ENCODE measurements at regions not wholly inside any gene's neighbourhood (a gene's known extent, or its start where the extent isn't known, plus 50 kb on each side); places are given as distances from the start of the nearest gene placed in this dataset.

DNA sequence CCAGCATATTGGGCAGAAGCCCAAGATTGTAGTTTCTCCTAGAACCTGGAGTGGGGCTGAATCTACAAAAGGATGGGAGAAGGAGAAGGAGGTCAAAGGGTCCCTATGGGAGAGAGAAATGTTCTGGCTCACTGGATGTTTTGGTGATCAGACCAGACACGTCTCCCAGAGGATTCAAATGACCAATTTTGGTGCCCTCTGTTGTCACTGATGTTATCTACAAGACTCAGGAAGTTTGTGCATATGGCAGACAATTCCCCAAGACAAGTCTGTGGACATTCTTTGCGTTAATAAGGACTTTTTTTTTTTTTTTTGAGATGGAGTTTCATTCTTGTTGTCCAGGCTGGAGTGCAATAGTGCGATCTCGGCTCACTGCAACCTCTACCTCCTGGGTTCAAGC lies 137.2 kb upstream of the SMARCA2 start:
- TF ChIP-seq, protein P1, sequence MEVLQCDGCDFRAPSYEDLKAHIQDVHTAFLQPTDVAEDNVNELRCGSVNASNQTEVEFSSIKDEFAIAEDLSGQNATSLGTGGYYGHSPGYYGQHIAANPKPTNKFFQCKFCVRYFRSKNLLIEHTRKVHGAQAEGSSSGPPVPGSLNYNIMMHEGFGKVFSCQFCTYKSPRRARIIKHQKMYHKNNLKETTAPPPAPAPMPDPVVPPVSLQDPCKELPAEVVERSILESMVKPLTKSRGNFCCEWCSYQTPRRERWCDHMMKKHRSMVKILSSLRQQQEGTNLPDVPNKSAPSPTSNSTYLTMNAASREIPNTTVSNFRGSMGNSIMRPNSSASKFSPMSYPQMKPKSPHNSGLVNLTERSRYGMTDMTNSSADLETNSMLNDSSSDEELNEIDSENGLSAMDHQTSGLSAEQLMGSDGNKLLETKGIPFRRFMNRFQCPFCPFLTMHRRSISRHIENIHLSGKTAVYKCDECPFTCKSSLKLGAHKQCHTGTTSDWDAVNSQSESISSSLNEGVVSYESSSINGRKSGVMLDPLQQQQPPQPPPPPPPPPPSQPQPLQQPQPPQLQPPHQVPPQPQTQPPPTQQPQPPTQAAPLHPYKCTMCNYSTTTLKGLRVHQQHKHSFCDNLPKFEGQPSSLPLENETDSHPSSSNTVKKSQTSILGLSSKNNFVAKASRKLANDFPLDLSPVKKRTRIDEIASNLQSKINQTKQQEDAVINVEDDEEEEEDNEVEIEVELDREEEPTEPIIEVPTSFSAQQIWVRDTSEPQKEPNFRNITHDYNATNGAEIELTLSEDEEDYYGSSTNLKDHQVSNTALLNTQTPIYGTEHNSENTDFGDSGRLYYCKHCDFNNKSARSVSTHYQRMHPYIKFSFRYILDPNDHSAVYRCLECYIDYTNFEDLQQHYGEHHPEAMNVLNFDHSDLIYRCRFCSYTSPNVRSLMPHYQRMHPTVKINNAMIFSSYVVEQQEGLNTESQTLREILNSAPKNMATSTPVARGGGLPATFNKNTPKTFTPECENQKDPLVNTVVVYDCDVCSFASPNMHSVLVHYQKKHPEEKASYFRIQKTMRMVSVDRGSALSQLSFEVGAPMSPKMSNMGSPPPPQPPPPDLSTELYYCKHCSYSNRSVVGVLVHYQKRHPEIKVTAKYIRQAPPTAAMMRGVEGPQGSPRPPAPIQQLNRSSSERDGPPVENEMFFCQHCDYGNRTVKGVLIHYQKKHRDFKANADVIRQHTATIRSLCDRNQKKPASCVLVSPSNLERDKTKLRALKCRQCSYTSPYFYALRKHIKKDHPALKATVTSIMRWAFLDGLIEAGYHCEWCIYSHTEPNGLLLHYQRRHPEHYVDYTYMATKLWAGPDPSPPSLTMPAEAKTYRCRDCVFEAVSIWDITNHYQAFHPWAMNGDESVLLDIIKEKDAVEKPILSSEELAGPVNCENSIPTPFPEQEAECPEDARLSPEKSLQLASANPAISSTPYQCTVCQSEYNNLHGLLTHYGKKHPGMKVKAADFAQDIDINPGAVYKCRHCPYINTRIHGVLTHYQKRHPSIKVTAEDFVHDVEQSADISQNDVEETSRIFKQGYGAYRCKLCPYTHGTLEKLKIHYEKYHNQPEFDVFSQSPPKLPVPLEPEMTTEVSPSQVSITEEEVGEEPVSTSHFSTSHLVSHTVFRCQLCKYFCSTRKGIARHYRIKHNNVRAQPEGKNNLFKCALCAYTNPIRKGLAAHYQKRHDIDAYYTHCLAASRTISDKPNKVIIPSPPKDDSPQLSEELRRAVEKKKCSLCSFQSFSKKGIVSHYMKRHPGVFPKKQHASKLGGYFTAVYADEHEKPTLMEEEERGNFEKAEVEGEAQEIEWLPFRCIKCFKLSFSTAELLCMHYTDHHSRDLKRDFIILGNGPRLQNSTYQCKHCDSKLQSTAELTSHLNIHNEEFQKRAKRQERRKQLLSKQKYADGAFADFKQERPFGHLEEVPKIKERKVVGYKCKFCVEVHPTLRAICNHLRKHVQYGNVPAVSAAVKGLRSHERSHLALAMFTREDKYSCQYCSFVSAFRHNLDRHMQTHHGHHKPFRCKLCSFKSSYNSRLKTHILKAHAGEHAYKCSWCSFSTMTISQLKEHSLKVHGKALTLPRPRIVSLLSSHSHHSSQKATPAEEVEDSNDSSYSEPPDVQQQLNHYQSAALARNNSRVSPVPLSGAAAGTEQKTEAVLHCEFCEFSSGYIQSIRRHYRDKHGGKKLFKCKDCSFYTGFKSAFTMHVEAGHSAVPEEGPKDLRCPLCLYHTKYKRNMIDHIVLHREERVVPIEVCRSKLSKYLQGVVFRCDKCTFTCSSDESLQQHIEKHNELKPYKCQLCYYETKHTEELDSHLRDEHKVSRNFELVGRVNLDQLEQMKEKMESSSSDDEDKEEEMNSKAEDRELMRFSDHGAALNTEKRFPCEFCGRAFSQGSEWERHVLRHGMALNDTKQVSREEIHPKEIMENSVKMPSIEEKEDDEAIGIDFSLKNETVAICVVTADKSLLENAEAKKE (CRISPR knock-in tag; IDR thresholded peaks at IDR 0.05) = no peak
- TF ChIP-seq, protein P2, sequence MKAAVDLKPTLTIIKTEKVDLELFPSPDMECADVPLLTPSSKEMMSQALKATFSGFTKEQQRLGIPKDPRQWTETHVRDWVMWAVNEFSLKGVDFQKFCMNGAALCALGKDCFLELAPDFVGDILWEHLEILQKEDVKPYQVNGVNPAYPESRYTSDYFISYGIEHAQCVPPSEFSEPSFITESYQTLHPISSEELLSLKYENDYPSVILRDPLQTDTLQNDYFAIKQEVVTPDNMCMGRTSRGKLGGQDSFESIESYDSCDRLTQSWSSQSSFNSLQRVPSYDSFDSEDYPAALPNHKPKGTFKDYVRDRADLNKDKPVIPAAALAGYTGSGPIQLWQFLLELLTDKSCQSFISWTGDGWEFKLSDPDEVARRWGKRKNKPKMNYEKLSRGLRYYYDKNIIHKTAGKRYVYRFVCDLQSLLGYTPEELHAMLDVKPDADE (IDR thresholded peaks at IDR 0.05) = no peak
- TF ChIP-seq, protein P3, sequence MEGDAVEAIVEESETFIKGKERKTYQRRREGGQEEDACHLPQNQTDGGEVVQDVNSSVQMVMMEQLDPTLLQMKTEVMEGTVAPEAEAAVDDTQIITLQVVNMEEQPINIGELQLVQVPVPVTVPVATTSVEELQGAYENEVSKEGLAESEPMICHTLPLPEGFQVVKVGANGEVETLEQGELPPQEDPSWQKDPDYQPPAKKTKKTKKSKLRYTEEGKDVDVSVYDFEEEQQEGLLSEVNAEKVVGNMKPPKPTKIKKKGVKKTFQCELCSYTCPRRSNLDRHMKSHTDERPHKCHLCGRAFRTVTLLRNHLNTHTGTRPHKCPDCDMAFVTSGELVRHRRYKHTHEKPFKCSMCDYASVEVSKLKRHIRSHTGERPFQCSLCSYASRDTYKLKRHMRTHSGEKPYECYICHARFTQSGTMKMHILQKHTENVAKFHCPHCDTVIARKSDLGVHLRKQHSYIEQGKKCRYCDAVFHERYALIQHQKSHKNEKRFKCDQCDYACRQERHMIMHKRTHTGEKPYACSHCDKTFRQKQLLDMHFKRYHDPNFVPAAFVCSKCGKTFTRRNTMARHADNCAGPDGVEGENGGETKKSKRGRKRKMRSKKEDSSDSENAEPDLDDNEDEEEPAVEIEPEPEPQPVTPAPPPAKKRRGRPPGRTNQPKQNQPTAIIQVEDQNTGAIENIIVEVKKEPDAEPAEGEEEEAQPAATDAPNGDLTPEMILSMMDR (conservative IDR thresholded peaks at IDR 0.05; ENCODE audit: low read depth in 2 of 2) = no peak
- no peak for TF ChIP-seq ZNF114 (CRISPR knock-in tag; IDR thresholded peaks at IDR 0.05)
- TF ChIP-seq ZNF331 (CRISPR knock-in tag; IDR thresholded peaks at IDR 0.05; ENCODE audit: low read depth) = no peak
- TF ChIP-seq STAT1 (IDR thresholded peaks at IDR 0.05; ENCODE audit: unreplicated experiment) = no peak
- no peak for TF ChIP-seq NANOG (IDR thresholded peaks at IDR 0.05; ENCODE audit: borderline replicate concordance)
- TF ChIP-seq, protein P4, sequence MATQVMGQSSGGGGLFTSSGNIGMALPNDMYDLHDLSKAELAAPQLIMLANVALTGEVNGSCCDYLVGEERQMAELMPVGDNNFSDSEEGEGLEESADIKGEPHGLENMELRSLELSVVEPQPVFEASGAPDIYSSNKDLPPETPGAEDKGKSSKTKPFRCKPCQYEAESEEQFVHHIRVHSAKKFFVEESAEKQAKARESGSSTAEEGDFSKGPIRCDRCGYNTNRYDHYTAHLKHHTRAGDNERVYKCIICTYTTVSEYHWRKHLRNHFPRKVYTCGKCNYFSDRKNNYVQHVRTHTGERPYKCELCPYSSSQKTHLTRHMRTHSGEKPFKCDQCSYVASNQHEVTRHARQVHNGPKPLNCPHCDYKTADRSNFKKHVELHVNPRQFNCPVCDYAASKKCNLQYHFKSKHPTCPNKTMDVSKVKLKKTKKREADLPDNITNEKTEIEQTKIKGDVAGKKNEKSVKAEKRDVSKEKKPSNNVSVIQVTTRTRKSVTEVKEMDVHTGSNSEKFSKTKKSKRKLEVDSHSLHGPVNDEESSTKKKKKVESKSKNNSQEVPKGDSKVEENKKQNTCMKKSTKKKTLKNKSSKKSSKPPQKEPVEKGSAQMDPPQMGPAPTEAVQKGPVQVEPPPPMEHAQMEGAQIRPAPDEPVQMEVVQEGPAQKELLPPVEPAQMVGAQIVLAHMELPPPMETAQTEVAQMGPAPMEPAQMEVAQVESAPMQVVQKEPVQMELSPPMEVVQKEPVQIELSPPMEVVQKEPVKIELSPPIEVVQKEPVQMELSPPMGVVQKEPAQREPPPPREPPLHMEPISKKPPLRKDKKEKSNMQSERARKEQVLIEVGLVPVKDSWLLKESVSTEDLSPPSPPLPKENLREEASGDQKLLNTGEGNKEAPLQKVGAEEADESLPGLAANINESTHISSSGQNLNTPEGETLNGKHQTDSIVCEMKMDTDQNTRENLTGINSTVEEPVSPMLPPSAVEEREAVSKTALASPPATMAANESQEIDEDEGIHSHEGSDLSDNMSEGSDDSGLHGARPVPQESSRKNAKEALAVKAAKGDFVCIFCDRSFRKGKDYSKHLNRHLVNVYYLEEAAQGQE (IDR thresholded peaks at IDR 0.05; ENCODE audit: unreplicated experiment) = no peak
- no peak for TF ChIP-seq POLR2AphosphoS5 (IDR thresholded peaks at IDR 0.05; ENCODE audit: low read depth)
- TF ChIP-seq EZH2phosphoT487 (IDR thresholded peaks at IDR 0.05; ENCODE audit: unreplicated experiment) = no peak
- no peak for TF ChIP-seq CREB1 (CRISPR knock-in tag; IDR thresholded peaks at IDR 0.05; ENCODE audit: low read depth)
- TF ChIP-seq EZH2 (IDR thresholded peaks at IDR 0.05; ENCODE audit: low read depth, unreplicated experiment) = no peak
- TF ChIP-seq JUNB (IDR thresholded peaks at IDR 0.05; ENCODE audit: unreplicated experiment) = no peak
- Histone ChIP-seq H3K9me2 (ENCODE audit: insufficient read depth) (peaks cover 10% of the 10 kb centered on the region), H3K27ac (ENCODE audit: low read depth) (no peak overlapping the region), H3K4me3 (no peak overlapping the region), H3K27me3 (ENCODE audit: insufficient read depth) (no peaks in the 10 kb centered on the region), H3F3A (replicated peaks; ENCODE audit: low read depth) (no peaks in the 10 kb centered on the region), H3K4me2 (no peak overlapping the region), H3K79me2 (replicated peaks; ENCODE audit: insufficient read depth) (no peaks in the 10 kb centered on the region), H3K4me1 (ENCODE audit: insufficient read depth) (no peaks in the 10 kb centered on the region), H3K36me3 (ENCODE audit: insufficient read depth) (no peaks in the 10 kb centered on the region), H2AFZ (no peak overlapping the region), H4K20me1 (replicated peaks; ENCODE audit: insufficient read depth) (no peaks in the 10 kb centered on the region)
- Mint-ChIP-seq H3K4me3 (no peak overlapping the region), H3K4me1 (no peaks in the 10 kb centered on the region), H3K9me3 (no peaks in the 10 kb centered on the region; the same call in 1 of the 3 replicates), H3K27me3 (ENCODE audit: insufficient read depth, low read depth, poor library complexity) (no peaks in the 10 kb centered on the region), H3K27ac (no peak overlapping the region), H3K36me3 (ENCODE audit: low read depth) (no peaks in the 10 kb centered on the region)
- ATAC-seq = no peak
- no peak for DNase-seq (ENCODE audit: low spot score)

Data from GM23338 (cell line).